ENCODE measurements at regions not wholly inside any gene's neighbourhood (a gene's known extent, or its start where the extent isn't known, plus 50 kb on each side); places are given as distances from the start of the nearest gene placed in this dataset.

- TF ChIP-seq CTCF (IDR thresholded peaks at IDR 0.05) (no peak), POLR2A (IDR thresholded peaks at IDR 0.05) (no peak)
Measured at GRCh38 chr6:133099573-133099972, 141.6 kb upstream of the EYA4 start.
